Posterior vena cava (tissue), 2 donors: ENCODE measurements at regions not wholly inside any gene's neighbourhood (a gene's known extent, or its start where the extent isn't known, plus 50 kb on each side); places are given as distances from the start of the nearest gene placed in this dataset.

Experiments used
- DNase-seq: peaks from one replicate; pipeline ENCODE4 v3.0.0-alpha.2; 2020; ENCODE audit warnings: low spot score
- intact Hi-C, 2 donors: fragments of 100-400 bp; cut with DNase I; formaldehyde crosslinking; loops; one replicate each; pipeline versions ENCODE4 v1.14.1 to v1.14.2; 2022 to 2023
- donor health status: DM: yes; HTN: yes; CAD: no.
- donor health status: DM: yes; HTN: yes; CAD: no.

- intact Hi-C loops, result no loop called here
- no peak for DNase-seq
Observed at GRCh38 chr13:22063416-22064124, 392.7 kb downstream of the FGF9 start.

- intact Hi-C loops, result no loop called here
- DNase-seq, result no peak
Observed at GRCh38 chr13:22064854-22065620, 394.2 kb downstream of the FGF9 start.

- intact Hi-C loops, result no loop called here
- DNase-seq, result no peak
Observed at GRCh38 chr13:22073718-22074117, 402.8 kb downstream of the FGF9 start.

- intact Hi-C loops, result no loop called here
- DNase-seq, result no peak
Observed at GRCh38 chr13:22074403-22074802, 403.5 kb downstream of the FGF9 start.

GRCh38 chr13:22076658-22077057 is 405.8 kb downstream of the FGF9 start:
- intact Hi-C loops, result no loop called here
- DNase-seq, result no peak

GRCh38 chr13:22077205-22077683 is 406.4 kb downstream of the FGF9 start:
- no peak for DNase-seq
- intact Hi-C loops, result no loop called here

DNA sequence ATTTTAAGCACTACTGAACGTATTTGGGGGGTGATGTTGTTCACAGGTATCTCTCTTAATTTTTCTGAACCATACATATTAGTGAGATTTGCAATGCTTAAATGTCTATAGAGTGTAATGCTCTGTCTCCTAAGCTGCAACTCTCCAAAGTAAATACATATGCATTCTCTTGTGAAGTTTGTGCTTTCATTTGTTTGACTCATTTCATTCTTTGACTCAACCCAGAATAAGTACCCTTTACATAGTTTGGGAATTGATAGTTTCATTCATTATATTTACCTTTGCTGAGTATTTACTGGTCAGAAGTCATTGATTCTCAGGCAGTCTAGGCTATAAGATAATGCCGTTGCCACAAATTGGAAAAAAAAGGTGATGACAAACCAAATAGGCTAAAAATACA is 406.9 kb downstream of the FGF9 start:
- DNase-seq, result no peak

DNA sequence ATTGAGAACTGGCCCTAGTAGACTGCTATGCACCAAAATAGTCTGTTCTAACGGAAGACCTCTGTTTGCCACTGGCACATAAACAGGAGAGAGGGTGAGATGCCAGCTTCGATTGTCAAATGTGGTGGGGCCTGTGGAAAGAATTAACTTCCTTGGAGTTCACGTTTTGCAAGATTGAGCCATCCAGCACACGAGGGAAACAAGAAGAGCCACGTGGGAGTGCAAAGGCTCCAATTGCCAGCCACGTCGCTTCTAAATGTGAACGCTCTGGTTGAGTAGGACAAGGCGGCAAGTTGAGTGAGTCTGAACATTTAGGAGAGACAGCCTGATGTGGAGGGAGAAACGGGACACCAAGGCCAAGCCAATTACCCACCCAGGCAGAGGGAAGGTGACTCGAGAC is 409.1 kb downstream of the FGF9 start:
- intact Hi-C loops, result no loop called here
- no peak for DNase-seq

More for the DNA sequence above, 406.9 kb downstream of the FGF9 start:
- intact Hi-C loops, result no loop called here

DNA sequence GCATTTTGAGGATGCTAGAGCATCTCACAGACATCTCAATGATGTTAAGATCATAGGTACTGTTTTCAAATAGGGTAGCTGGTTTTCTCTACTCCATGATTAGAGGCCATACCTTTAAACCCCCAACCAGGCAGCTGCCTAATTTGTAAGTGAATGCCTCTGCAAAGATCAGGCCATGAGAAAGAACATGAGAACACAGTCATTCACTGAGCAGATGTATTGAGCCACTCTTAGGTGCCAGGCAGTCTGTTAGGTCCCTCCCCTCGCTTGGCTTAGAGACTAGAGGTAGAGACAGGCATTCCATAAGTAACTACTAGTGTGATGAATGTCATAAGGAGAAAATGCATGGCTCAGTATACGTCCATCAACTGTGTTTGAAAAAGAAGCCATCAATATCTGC is 410.0 kb downstream of the FGF9 start:
- intact Hi-C loops, result no loop called here
- no peak for DNase-seq

- intact Hi-C loops, result no loop called here
- no peak for DNase-seq
Observed at GRCh38 chr13:22081430-22081829, 410.6 kb downstream of the FGF9 start.

DNA sequence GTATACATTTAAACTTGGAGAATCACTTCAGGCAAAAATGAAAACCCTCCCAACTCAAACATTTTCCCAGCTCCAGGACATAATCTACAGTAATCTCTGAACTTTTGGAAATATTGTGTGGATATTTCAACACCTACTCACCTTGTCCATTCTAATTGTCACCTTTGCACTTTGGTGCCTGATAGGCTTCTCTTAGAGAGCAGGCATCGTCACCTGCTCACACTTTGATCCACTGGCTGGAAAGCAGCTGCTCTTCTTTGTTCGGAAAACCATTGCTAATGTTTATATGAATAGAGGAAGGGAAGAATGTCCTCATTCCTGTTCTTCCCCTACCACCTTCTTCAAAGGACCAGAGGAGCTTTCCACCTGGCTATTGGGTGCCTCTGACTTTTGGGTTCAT is 411.2 kb downstream of the FGF9 start:
- DNase-seq, result no peak
- intact Hi-C loops, result no loop called here

DNA sequence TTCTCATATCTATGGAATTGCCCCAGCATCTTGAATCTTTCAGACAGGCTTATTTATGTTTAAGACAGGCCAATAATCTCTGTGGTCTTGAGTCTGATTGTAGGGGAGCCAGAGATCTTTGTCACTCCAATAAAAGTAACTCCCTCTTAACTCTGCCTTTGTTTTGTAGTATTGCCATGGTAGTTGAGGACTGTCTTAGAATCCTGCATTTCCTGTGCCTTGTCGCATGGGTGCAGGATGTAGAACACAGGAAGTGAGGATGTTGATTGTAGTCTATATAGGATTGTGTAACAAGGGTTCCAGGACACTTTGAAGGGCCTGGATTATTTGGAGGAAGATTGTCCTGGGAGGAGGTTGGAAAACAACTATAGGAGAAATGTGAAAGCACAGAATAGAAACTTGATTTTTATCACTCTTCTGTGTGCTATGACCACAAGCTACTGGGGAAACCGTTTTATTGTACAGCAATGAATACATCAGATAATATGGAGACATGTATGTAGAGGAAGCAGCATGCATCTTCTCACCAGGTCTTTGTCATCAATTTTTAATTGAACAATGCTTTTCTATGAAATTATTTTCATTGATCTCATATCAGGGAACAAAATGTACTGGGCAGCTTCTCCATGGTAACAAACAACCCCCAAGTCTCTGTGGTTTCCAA is 411.7 kb downstream of the FGF9 start:
- intact Hi-C loops, result no loop called here
- DNase-seq, result no peak

- intact Hi-C loops, result no loop called here
- no peak for DNase-seq
Observed at GRCh38 chr13:22085001-22085400, 414.1 kb downstream of the FGF9 start.

- DNase-seq, result no peak
- intact Hi-C loops, result no loop called here
Observed at GRCh38 chr13:22086597-22087330, 415.9 kb downstream of the FGF9 start.

- intact Hi-C loops, result no loop called here
- no peak for DNase-seq
Observed at GRCh38 chr13:22090106-22090505, 419.2 kb downstream of the FGF9 start.

DNA sequence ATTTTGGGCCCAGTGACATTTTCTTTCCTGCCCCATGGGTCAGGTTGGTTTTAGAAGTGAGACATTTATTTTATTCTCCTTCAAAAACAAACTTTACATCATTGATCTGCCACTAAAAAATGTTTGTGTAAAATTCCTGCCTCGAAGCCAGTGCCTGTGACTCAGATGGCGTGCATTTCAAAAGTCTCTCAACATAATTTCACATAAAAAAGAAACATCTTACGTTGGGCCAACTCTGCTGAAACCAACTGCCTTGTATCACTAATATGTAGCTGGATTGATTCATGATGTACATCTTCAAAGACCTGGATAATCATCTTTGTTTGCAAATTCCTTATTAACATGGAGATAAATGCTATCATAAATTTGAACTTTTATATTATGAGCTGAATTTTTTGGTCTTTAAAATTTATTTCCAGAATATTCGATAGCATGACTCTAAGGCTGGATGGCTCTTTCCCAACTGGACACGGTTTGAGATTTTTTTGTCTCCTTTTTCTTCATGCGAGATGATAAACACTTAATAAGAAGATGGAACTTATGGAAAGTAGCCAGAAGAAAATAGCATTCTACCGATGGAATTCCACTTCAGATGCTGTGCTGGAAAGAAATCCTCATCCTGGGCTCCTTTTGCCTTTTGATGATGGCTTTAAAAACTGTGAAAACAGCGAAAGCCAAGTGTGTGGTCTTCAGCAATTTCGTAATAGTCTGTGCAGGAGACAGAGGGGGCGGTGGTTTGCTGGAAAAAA is 420.5 kb downstream of the FGF9 start:
- intact Hi-C loops, result no loop called here

DNA sequence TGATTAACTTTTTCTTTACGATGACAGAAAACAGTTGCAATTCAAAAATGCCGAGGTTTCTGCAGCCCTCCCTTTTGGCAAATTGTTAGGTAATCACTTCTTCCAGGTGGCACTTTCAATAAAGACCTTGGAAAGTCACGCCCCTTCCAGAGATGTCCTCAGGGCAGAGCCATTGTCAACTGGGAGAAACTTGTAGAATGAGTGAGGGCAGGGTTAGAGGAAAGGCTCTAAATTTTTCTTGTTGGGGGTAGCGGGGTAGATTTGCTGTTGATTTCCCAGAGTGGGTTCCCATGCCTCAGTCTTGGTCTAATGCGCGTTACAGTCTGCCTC is 421.1 kb downstream of the FGF9 start:
- intact Hi-C loops, result no loop called here
- DNase-seq, result no peak

More for the DNA sequence above, 420.5 kb downstream of the FGF9 start:
- no peak for DNase-seq

DNA sequence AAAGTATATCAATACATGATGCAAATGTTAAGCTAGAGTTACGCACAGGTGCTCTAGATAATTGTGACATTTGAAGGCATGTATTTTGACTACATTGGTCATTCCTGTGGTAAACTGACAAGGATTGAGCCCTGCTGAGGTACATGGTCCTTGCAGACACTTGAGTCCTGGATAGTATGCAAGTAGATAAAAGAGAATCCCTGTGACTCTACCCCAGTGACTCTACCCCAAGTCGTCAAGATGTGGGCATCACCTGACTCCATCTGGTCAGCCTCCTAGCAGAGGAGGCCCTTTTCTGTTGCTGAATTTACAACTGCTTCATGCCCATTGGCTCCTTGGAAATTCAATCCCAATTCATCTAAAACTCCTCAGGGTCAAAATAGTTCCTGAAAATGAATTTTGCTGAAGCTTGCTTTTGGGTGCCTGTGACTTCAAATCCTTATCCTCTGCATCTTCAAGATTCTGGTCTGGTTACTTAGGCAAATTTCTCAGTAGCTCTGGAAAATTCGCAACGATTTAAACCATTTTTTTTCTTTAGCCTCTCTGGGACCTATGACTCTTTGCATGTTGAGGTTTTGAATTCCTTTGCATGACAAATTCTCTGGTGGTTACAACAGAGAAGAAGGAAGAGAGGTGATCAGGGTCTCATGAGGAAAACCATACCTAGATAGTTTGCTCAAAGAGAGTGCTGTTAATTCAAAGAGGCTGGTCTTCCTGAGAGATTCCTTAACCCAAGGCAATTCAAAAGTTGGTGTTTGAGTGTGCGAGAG is 422.1 kb downstream of the FGF9 start:
- intact Hi-C loops, result no loop called here
- DNase-seq, result no peak
